ENCODE measurements at regions not wholly inside any gene's neighbourhood (a gene's known extent, or its start where the extent isn't known, plus 50 kb on each side); places are given as distances from the start of the nearest gene placed in this dataset.

- DNase-seq (ENCODE audit: low read depth): no peak
- H3K4me3 ChIP-seq (ENCODE audit: low read depth, low read length): no peak overlapping the region
- no peak for TF ChIP-seq CTCF (conservative IDR thresholded peaks at IDR 0.05; ENCODE audit: low read depth, low read length)
These were observed 191.0 kb upstream of the BTG1 start for GRCh38 chr12:92336641-92337040.

GRCh38 chr12:92335831-92336230 is 190.2 kb upstream of the BTG1 start:
- no peak for DNase-seq (ENCODE audit: low read depth)
- no peak for TF ChIP-seq CTCF (conservative IDR thresholded peaks at IDR 0.05; ENCODE audit: low read depth, low read length)

GRCh38 chr12:92334552-92334951 is 188.9 kb upstream of the BTG1 start:
- no peak overlapping the region for H3K4me3 ChIP-seq (ENCODE audit: low read depth, low read length)
- no peak for DNase-seq (ENCODE audit: low read depth)
- TF ChIP-seq CTCF (conservative IDR thresholded peaks at IDR 0.05; ENCODE audit: low read depth, low read length): no peak

More at GRCh38 chr12:92335831-92336230, 190.2 kb upstream of the BTG1 start:
- no peak overlapping the region for H3K4me3 ChIP-seq (ENCODE audit: low read depth, low read length)

- TF ChIP-seq CTCF (conservative IDR thresholded peaks at IDR 0.05; ENCODE audit: low read depth, low read length): no peak
- DNase-seq (ENCODE audit: low read depth): no peak
- no peak overlapping the region for H3K4me3 ChIP-seq (ENCODE audit: low read depth, low read length)
These were observed 186.9 kb upstream of the BTG1 start for GRCh38 chr12:92332552-92332951.

- no peak overlapping the region for H3K4me3 ChIP-seq (ENCODE audit: low read depth, low read length)
- DNase-seq (ENCODE audit: low read depth): no peak
- TF ChIP-seq CTCF (conservative IDR thresholded peaks at IDR 0.05; ENCODE audit: low read depth, low read length): no peak
These were observed 185.7 kb upstream of the BTG1 start for GRCh38 chr12:92331383-92331782.

GRCh38 chr12:92330654-92331053 is 185.0 kb upstream of the BTG1 start:
- TF ChIP-seq CTCF (conservative IDR thresholded peaks at IDR 0.05; ENCODE audit: low read depth, low read length): no peak
- H3K4me3 ChIP-seq (ENCODE audit: low read depth, low read length): no peak overlapping the region
- DNase-seq (ENCODE audit: low read depth): no peak

- H3K4me3 ChIP-seq (ENCODE audit: low read depth, low read length): no peak overlapping the region
- no peak for TF ChIP-seq CTCF (conservative IDR thresholded peaks at IDR 0.05; ENCODE audit: low read depth, low read length)
- no peak for DNase-seq (ENCODE audit: low read depth)
These were observed 181.2 kb upstream of the BTG1 start for GRCh38 chr12:92326877-92327276.
